H9 (cell line): ENCODE measurements at regions not wholly inside any gene's neighbourhood (a gene's known extent, or its start where the extent isn't known, plus 50 kb on each side); places are given as distances from the start of the nearest gene placed in this dataset.

Experiments used
- DNase-seq: peaks from one replicate; pipeline ENCODE4 v3.0.0-alpha.2; 2017
- H2AFZ ChIP-seq: one replicate; pipeline ENCODE4 v1.6.1; 2013; ENCODE audit warnings: mild to moderate bottlenecking, low read length, control low read depth, moderate library complexity
- H2AK5ac ChIP-seq: 2 replicates; pipeline ENCODE4 v1.6.1; 2013; ENCODE audit warnings: low read length, control low read depth, mixed read lengths; ENCODE audit not compliant: insufficient read length
- H2BK120ac ChIP-seq: one replicate; pipeline ENCODE4 v1.6.1; 2013; ENCODE audit warnings: low read depth, mild to moderate bottlenecking, low read length, control low read depth, inconsistent platforms; ENCODE audit not compliant: poor library complexity, severe bottlenecking
- H2BK12ac ChIP-seq: 2 replicates; pipeline ENCODE4 v1.6.1; 2013; ENCODE audit warnings: low read length, control low read depth, mixed read lengths, low read depth; ENCODE audit not compliant: insufficient read length
- H2BK15ac ChIP-seq: 2 replicates; pipeline ENCODE4 v1.6.1; 2013; ENCODE audit warnings: low read depth, low read length, control low read depth
- H2BK20ac ChIP-seq: one replicate; pipeline ENCODE4 v1.6.1; 2013; ENCODE audit warnings: low read depth, mild to moderate bottlenecking, low read length, control low read depth, inconsistent platforms; ENCODE audit not compliant: poor library complexity, severe bottlenecking
- H2BK5ac ChIP-seq: 2 replicates; pipeline ENCODE4 v1.6.1; 2013; ENCODE audit warnings: low read length, control low read depth, mixed read lengths; ENCODE audit not compliant: insufficient read length
- H3K14ac ChIP-seq: 2 replicates; pipeline ENCODE4 v1.6.1; 2013; ENCODE audit warnings: low read length, control low read depth; ENCODE audit not compliant: insufficient read depth
- H3K18ac ChIP-seq: 2 replicates; pipeline ENCODE4 v1.6.1; 2013; ENCODE audit warnings: low read depth, mild to moderate bottlenecking, mixed read lengths, low read length, control low read depth; ENCODE audit not compliant: insufficient read length
- H3K23ac ChIP-seq: 2 replicates; pipeline ENCODE4 v1.6.1; 2013; ENCODE audit warnings: low read length, control low read depth, mixed read lengths, low read depth; ENCODE audit not compliant: insufficient read length
- H3K23me2 ChIP-seq: 2 replicates; pipeline ENCODE4 v1.6.1; 2013; ENCODE audit warnings: low read depth, mild to moderate bottlenecking, mixed read lengths, low read length, control low read depth; ENCODE audit not compliant: insufficient read length, poor library complexity, severe bottlenecking
- H3K27ac ChIP-seq: 2 replicates; pipeline ENCODE4 v1.5.1; 2013; ENCODE audit warnings: low read length, control low read depth, mixed read lengths, low read depth; ENCODE audit not compliant: insufficient read length
- H3K27me3 ChIP-seq: 2 replicates; pipeline ENCODE4 v1.6.1; 2013; ENCODE audit warnings: low read length, control low read depth, inconsistent platforms; ENCODE audit not compliant: insufficient read depth
- H3K4ac ChIP-seq: 2 replicates; pipeline ENCODE4 v1.6.1; 2013; ENCODE audit warnings: low read depth, mild to moderate bottlenecking, control low read depth, inconsistent platforms, low read length, moderate library complexity
- H3K4me1 ChIP-seq: 2 replicates; pipeline ENCODE4 v1.6.1; 2013; ENCODE audit warnings: low read length, control low read depth, inconsistent platforms; ENCODE audit not compliant: insufficient read depth
- H3K4me2 ChIP-seq: 2 replicates; pipeline ENCODE4 v1.6.1; 2013; ENCODE audit warnings: low read length, control low read depth, mixed read lengths; ENCODE audit not compliant: insufficient read length, insufficient read depth
- H3K56ac ChIP-seq: 2 replicates; pipeline ENCODE4 v1.6.1; 2013; ENCODE audit warnings: low read depth, mild to moderate bottlenecking, mixed read lengths, low read length, control low read depth; ENCODE audit not compliant: insufficient read length
- H3K79me1 ChIP-seq: 2 replicates; pipeline ENCODE4 v1.6.1; 2013; ENCODE audit warnings: low read depth, mild to moderate bottlenecking, moderate library complexity, low read length, control low read depth, inconsistent platforms; ENCODE audit not compliant: insufficient read depth, poor library complexity, severe bottlenecking
- H3K79me2 ChIP-seq: 2 replicates; pipeline ENCODE4 v1.6.1; 2013; ENCODE audit warnings: low read length, control low read depth, inconsistent platforms; ENCODE audit not compliant: insufficient read depth
- H3K9ac ChIP-seq: 2 replicates; pipeline ENCODE4 v1.6.1; 2013; ENCODE audit warnings: low read length, control low read depth, mixed read lengths; ENCODE audit not compliant: insufficient read length; ENCODE audit errors: extremely low read depth
- H3K9me3 ChIP-seq: one replicate; pipeline ENCODE4 v1.6.1; 2013; ENCODE audit warnings: low read depth, low read length, inconsistent platforms; ENCODE audit not compliant: control insufficient read depth
- H3T11ph ChIP-seq: one replicate; pipeline ENCODE4 v1.6.1; 2013; ENCODE audit warnings: mild to moderate bottlenecking, low read length, control low read depth, inconsistent platforms
- H4K20me1 ChIP-seq: one replicate; pipeline ENCODE4 v1.6.1; 2013; ENCODE audit not compliant: control insufficient read depth, insufficient read length, insufficient read depth
- H4K5ac ChIP-seq: 2 replicates; pipeline ENCODE4 v1.6.1; 2013; ENCODE audit warnings: low read depth, mild to moderate bottlenecking, mixed read lengths, low read length, control low read depth; ENCODE audit not compliant: insufficient read length
- H4K8ac ChIP-seq: replicated peaks from 2 replicates; pipeline ENCODE4 v1.6.1; 2013; ENCODE audit warnings: low read length, control low read depth, mixed read lengths, low read depth; ENCODE audit not compliant: insufficient read length
- H4K91ac ChIP-seq: 2 replicates; pipeline ENCODE4 v1.6.1; 2013; ENCODE audit warnings: low read depth, mild to moderate bottlenecking, moderate library complexity, mixed read lengths, low read length, control low read depth; ENCODE audit not compliant: insufficient read length
- H3K27ac Mint-ChIP-seq, 3 experiments: 2 replicates in 2 of 3; 3 replicates in 1 of 3; pipeline ENCODE4 v1.8.0; 2020 to 2021; ENCODE audit warnings: mixed read lengths in 3 of 3, mild to moderate bottlenecking in 1 of 3, moderate library complexity in 1 of 3
- H3K27me3 Mint-ChIP-seq: 2 replicates; pipeline ENCODE4 v1.8.0; 2021; ENCODE audit warnings: low read depth, mild to moderate bottlenecking, moderate library complexity, mixed read lengths
- H3K36me3 Mint-ChIP-seq, 3 experiments: 2 replicates in 2 of 3; 3 replicates in 1 of 3; pipeline ENCODE4 v1.8.0; 2020 to 2021; ENCODE audit warnings: low read depth in 3 of 3, mixed read lengths in 3 of 3; ENCODE audit not compliant: insufficient read depth in 1 of 3
- H3K4me1 Mint-ChIP-seq, 2 experiments: 2 replicates each; pipeline ENCODE4 v1.8.0; 2020; ENCODE audit warnings: mixed read lengths in 2 of 2
- H3K4me3 Mint-ChIP-seq, 2 experiments: 2 replicates in 1 of 2; 3 replicates in 1 of 2; pipeline ENCODE4 v1.8.0; 2020 to 2021; ENCODE audit warnings: mild to moderate bottlenecking in 2 of 2, mixed read lengths in 2 of 2, moderate library complexity in 1 of 2
- H3K9me3 Mint-ChIP-seq, 2 experiments: 2 replicates in 1 of 2; 3 replicates in 1 of 2; pipeline ENCODE4 v1.8.0; 2020; ENCODE audit warnings: mild to moderate bottlenecking in 2 of 2, mixed read lengths in 2 of 2, moderate library complexity in 1 of 2
- CTCF ChIP-seq: fragments of 200-600 bp; sonication (generic); conservative IDR thresholded peaks from 3 replicates; pipeline ENCODE4 v1.8.0; 2021; ENCODE audit warnings: antibody characterized with exemption, mild to moderate bottlenecking
- WGBS: extraction: QIAGEN DNeasy Blood & Tissue Kit; methylation state at CpG from one replicate; pipeline ENCODE4 v1.1.7; 2013; ENCODE audit warnings: missing lambda C conversion rate, low lambda C conversion rate, mixed read lengths; ENCODE audit not compliant: insufficient read length; ENCODE audit errors: extremely low coverage; 5-methylcytosine and 5-hydroxymethylcytosine counted together

DNA sequence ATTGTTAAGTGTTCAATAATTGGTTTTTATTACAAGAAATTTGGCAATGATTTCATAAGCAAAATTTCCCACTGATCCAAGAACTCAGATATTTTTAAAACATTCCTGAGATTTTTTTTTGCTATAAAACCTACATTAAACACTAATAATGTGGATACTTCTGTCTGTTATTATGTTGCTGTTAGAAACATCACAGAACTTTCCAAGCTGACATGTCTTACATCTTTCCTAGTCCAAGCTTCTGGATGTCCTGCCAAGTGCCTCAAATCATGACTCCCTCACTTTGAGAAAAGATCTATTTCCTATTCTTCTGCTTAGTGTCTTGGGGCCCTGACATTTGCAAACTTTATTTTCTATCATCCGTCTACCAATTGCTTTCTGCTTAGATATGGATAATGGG lies 110.8 kb downstream of the RFPL4B start:
- H3K4me1 ChIP-seq = no peaks in the 10 kb centered on the region
- H2BK20ac ChIP-seq = no peak overlapping the region
- H3K9me3 Mint-ChIP-seq = no peaks in the 10 kb centered on the region
- no peaks in the 10 kb centered on the region for H3K27me3 ChIP-seq
- no CpG with 5 or more reads among the region's 1 CpG for WGBS
- no peaks in the 10 kb centered on the region for H3K79me2 ChIP-seq
- H3K27me3 Mint-ChIP-seq = no peaks in the 10 kb centered on the region
- H2AFZ ChIP-seq = no peak overlapping the region
- H4K8ac ChIP-seq = no peak overlapping the region
- DNase-seq = no peak
- no peak overlapping the region for H2BK5ac ChIP-seq
- no peak overlapping the region for H3K56ac ChIP-seq
- no peaks in the 10 kb centered on the region for H3K79me1 ChIP-seq
- TF ChIP-seq CTCF = no peak
- H2AK5ac ChIP-seq = no peak overlapping the region
- no peaks in the 10 kb centered on the region for H3K9me3 ChIP-seq
- no peaks in the 10 kb centered on the region for H3K4me1 Mint-ChIP-seq
- H3K23ac ChIP-seq = no peak overlapping the region
- no peak overlapping the region for H3K27ac ChIP-seq
- H3T11ph ChIP-seq = no peak overlapping the region
- H3K9ac ChIP-seq = no peak overlapping the region
- no peaks in the 10 kb centered on the region for H3K23me2 ChIP-seq
- no peak overlapping the region for H3K18ac ChIP-seq
- no peaks in the 10 kb centered on the region for H4K20me1 ChIP-seq
- H3K4me2 ChIP-seq = no peak overlapping the region
- H2BK120ac ChIP-seq = no peak overlapping the region
- H4K5ac ChIP-seq = no peak overlapping the region
- no peaks in the 10 kb centered on the region for H3K36me3 Mint-ChIP-seq
- no peak overlapping the region for H3K4me3 Mint-ChIP-seq
- no peak overlapping the region for H2BK12ac ChIP-seq
- no peak overlapping the region for H4K91ac ChIP-seq
- no peak overlapping the region for H3K14ac ChIP-seq
- H2BK15ac ChIP-seq = no peak overlapping the region
- H3K4ac ChIP-seq = no peak overlapping the region
- H3K27ac Mint-ChIP-seq = no peak overlapping the region
